Subcutaneous abdominal adipose tissue (tissue), 5 donors: ENCODE measurements at regions not wholly inside any gene's neighbourhood (a gene's known extent, or its start where the extent isn't known, plus 50 kb on each side); places are given as distances from the start of the nearest gene placed in this dataset.
"Not testable (repeated sequence)": the region's sequence is repeated elsewhere in the genome, so short reads cannot be mapped to it uniquely, and the experiment has no call there.

ENCODE experiments used
- H3K27ac ChIP-seq: one replicate; pipeline ENCODE4 v1.7.0; 2013; ENCODE audit warnings: low read depth, mild to moderate bottlenecking, inconsistent platforms, low read length, moderate library complexity
- H3K27me3 ChIP-seq, 5 donors: one replicate each; pipeline ENCODE4 v1.7.0; 2013; ENCODE audit warnings: low read length in 5 of 5, inconsistent platforms in 1 of 5; ENCODE audit not compliant: control insufficient read depth in 5 of 5, insufficient read depth in 4 of 5
- H3K36me3 ChIP-seq, 5 donors: one replicate each; pipeline ENCODE4 v1.7.0; 2013; ENCODE audit warnings: low read length in 5 of 5; ENCODE audit not compliant: control insufficient read depth in 5 of 5, insufficient read depth in 5 of 5
- H3K4me1 ChIP-seq, 5 donors: one replicate each; pipeline ENCODE4 v1.7.0; 2013; ENCODE audit warnings: low read length in 5 of 5, mild to moderate bottlenecking in 3 of 5, moderate library complexity in 1 of 5; ENCODE audit not compliant: control insufficient read depth in 5 of 5, insufficient read depth in 5 of 5
- H3K4me3 ChIP-seq, 5 donors: one replicate each; pipeline ENCODE4 v1.7.0; 2013; ENCODE audit warnings: low read length in 5 of 5, low read depth in 1 of 5
- H3K9ac ChIP-seq, 5 donors: one replicate each; pipeline ENCODE4 v1.7.0; 2013; ENCODE audit warnings: low read length in 5 of 5, mild to moderate bottlenecking in 4 of 5, moderate library complexity in 3 of 5
- H3K9me3 ChIP-seq, 5 donors: one replicate each; pipeline ENCODE4 v1.7.0; 2013; ENCODE audit warnings: low read length in 5 of 5; ENCODE audit not compliant: control insufficient read depth in 5 of 5
- donor health status: healthy.
- donor health status: healthy.
- donor health status: healthy.
- donor health status: healthy.
- donor health status: healthy.

GRCh38 chr2:109690822-109691541 is 76.8 kb downstream of the SOWAHC start:
- Histone ChIP-seq H3K4me1 (peaks cover 5 to 24% (median 15%) of the 10 kb centered on the region in 5 donors), H3K9me3 (no peaks in the 10 kb centered on the region), H3K27ac (no peak overlapping the region), H3K9ac (peak overlapping the region in 1 of 5 donors; percentile 30), H3K27me3 (no peaks in the 10 kb centered on the region), H3K4me3 (no peak overlapping the region), H3K36me3 (no peaks in the 10 kb centered on the region)

GRCh38 chr2:109692013-109692743 is 78.0 kb downstream of the SOWAHC start:
- no peak overlapping the region for H3K9ac ChIP-seq
- no peak overlapping the region for H3K27ac ChIP-seq
- peaks cover 5 to 24% (median 15%) of the 10 kb centered on the region in 5 donors for H3K4me1 ChIP-seq
- no peaks in the 10 kb centered on the region for H3K27me3 ChIP-seq
- H3K9me3 ChIP-seq: no peaks in the 10 kb centered on the region
- no peak overlapping the region for H3K4me3 ChIP-seq
- H3K36me3 ChIP-seq: no peaks in the 10 kb centered on the region

- not testable (repeated sequence) for H3K4me3 ChIP-seq, H3K27ac ChIP-seq, H3K27me3 ChIP-seq, H3K9ac ChIP-seq, H3K36me3 ChIP-seq, H3K9me3 ChIP-seq
- peaks cover 5 to 24% (median 15%) of the 10 kb centered on the region in 5 donors for H3K4me1 ChIP-seq
Measured at GRCh38 chr2:109692831-109693230, 78.7 kb downstream of the SOWAHC start.

- H3K4me3 ChIP-seq, H3K9ac ChIP-seq, H3K27ac ChIP-seq, H3K27me3 ChIP-seq, H3K36me3 ChIP-seq, H3K9me3 ChIP-seq: not testable (repeated sequence)
- H3K4me1 ChIP-seq: peaks cover 5 to 24% (median 15%) of the 10 kb centered on the region in 5 donors
Measured at GRCh38 chr2:109693292-109693691, 79.1 kb downstream of the SOWAHC start.

- no peaks in the 10 kb centered on the region for H3K9me3 ChIP-seq
- no peak overlapping the region for H3K9ac ChIP-seq
- no peak overlapping the region for H3K4me3 ChIP-seq
- no peaks in the 10 kb centered on the region for H3K27me3 ChIP-seq
- H3K27ac ChIP-seq: no peak overlapping the region
- peaks cover 5 to 23% (median 15%) of the 10 kb centered on the region in 5 donors for H3K4me1 ChIP-seq
- no peaks in the 10 kb centered on the region for H3K36me3 ChIP-seq
Measured at GRCh38 chr2:109694190-109694589, 80.0 kb downstream of the SOWAHC start.

GRCh38 chr2:109695290-109695689 is 81.1 kb downstream of the SOWAHC start:
- Histone ChIP-seq H3K4me3 (no peak overlapping the region), H3K9me3 (no peaks in the 10 kb centered on the region), H3K36me3 (no peaks in the 10 kb centered on the region), H3K4me1 (peaks cover 5 to 26% (median 19%) of the 10 kb centered on the region in 5 donors), H3K27ac (no peak overlapping the region), H3K9ac (no peak overlapping the region), H3K27me3 (no peaks in the 10 kb centered on the region)

GRCh38 chr2:109699646-109700045 is 85.5 kb downstream of the SOWAHC start:
- H3K36me3 ChIP-seq: no peaks in the 10 kb centered on the region
- no peaks in the 10 kb centered on the region for H3K27me3 ChIP-seq
- no peak overlapping the region for H3K4me3 ChIP-seq
- H3K4me1 ChIP-seq: peaks cover 0 to 14% (median 9%) of the 10 kb centered on the region in 5 donors
- no peak overlapping the region for H3K9ac ChIP-seq
- H3K27ac ChIP-seq: no peak overlapping the region
- H3K9me3 ChIP-seq: no peaks in the 10 kb centered on the region

GRCh38 chr2:109700680-109701274 is 86.6 kb downstream of the SOWAHC start:
- Histone ChIP-seq H3K4me1 (peaks cover 0 to 14% (median 9%) of the 10 kb centered on the region in 5 donors), H3K27ac (no peak overlapping the region), H3K27me3 (no peaks in the 10 kb centered on the region), H3K36me3 (no peaks in the 10 kb centered on the region), H3K9me3 (no peaks in the 10 kb centered on the region), H3K9ac (no peak overlapping the region), H3K4me3 (no peak overlapping the region)

- Histone ChIP-seq H3K9ac (no peak overlapping the region), H3K9me3 (no peaks in the 10 kb centered on the region), H3K36me3 (no peaks in the 10 kb centered on the region), H3K27ac (no peak overlapping the region), H3K27me3 (no peaks in the 10 kb centered on the region), H3K4me3 (no peak overlapping the region), H3K4me1 (peaks cover 0 to 14% (median 9%) of the 10 kb centered on the region in 5 donors)
Measured at GRCh38 chr2:109701362-109701761, 87.2 kb downstream of the SOWAHC start.
